Endothelial cell of umbilical vein (primary cell): ENCODE measurements at regions not wholly inside any gene's neighbourhood (a gene's known extent, or its start where the extent isn't known, plus 50 kb on each side); places are given as distances from the start of the nearest gene placed in this dataset.

Experiments
- CTCF ChIP-seq, 2 donors: IDR thresholded peaks; 1 replicate in 1 of 2; 2 replicates in 1 of 2; pipeline ENCODE4 v1.5.1; 2011; ENCODE audit warnings: low read length in 2 of 2, mild to moderate bottlenecking in 2 of 2, moderate library complexity in 2 of 2, control low read depth in 1 of 2, inconsistent platforms in 1 of 2, low read depth in 1 of 2; ENCODE audit not compliant: insufficient read depth in 1 of 2; ENCODE audit errors: extremely low read depth in 1 of 2
- EZH2 ChIP-seq: IDR thresholded peaks from 2 replicates; pipeline ENCODE4 v1.6.1; 2012; ENCODE audit warnings: borderline replicate concordance, low read depth, mild to moderate bottlenecking, moderate library complexity, low read length, inconsistent platforms; ENCODE audit not compliant: severe bottlenecking
- POLR2A ChIP-seq: IDR thresholded peaks from 2 replicates; pipeline ENCODE4 v1.6.1; 2012; ENCODE audit warnings: low read depth, mild to moderate bottlenecking, control low read depth, low read length

- TF ChIP-seq CTCF (IDR thresholded peaks at IDR 0.05; ENCODE audit: extremely low read depth in 1 of 2, insufficient read depth in 1 of 2, low read depth in 1 of 2, low read length in 2 of 2) = no peak
- TF ChIP-seq POLR2A = no peak
- no peak for TF ChIP-seq EZH2
Measured at GRCh38 chr9:16206518-16206917, 653.7 kb downstream of the CCDC171 start.
